CD4-positive, alpha-beta T cell (primary cell): ENCODE measurements at regions not wholly inside any gene's neighbourhood (a gene's known extent, or its start where the extent isn't known, plus 50 kb on each side); places are given as distances from the start of the nearest gene placed in this dataset.

Experiments
- ATAC-seq: fragments of 200-7000 bp; cut with Tn5 transposase; one replicate; pipeline ENCODE4 v1.10.0; 2022; ENCODE audit warnings: mild to moderate bottlenecking; ENCODE audit not compliant: poor library complexity
- CTCF ChIA-PET: fragments of 350-600 bp; sonication (Branson Sonifier 250); formaldehyde crosslinking; loops from one replicate; lab custom pipeline; 2021; ENCODE audit warnings: antibody characterized with exemption, inconsistent platforms; lab: Charles Lee
- POLR2A ChIA-PET: fragments of 350-600 bp; sonication (Branson Sonifier 250); formaldehyde crosslinking; loops from one replicate; lab custom pipeline; 2021; ENCODE audit warnings: antibody characterized with exemption, inconsistent platforms; lab: Charles Lee
- DNase-seq, 14 experiments: peaks; one replicate each; pipeline ENCODE4 v3.0.0-alpha.2; 2013 to 2020; ENCODE audit warnings: mixed read lengths in 2 of 14
- H3K27ac ChIP-seq, 2 donors: one replicate each; pipeline versions ENCODE4 v1.5.1 to v1.7.0; 2013; ENCODE audit warnings: low read length in 2 of 2, low read depth in 1 of 2, mild to moderate bottlenecking in 1 of 2
- H3K27me3 ChIP-seq, 2 experiments: 1 replicate in 1 of 2; 2 replicates in 1 of 2; pipeline versions ENCODE4 v1.6.1 to v1.7.0; 2013; ENCODE audit warnings: low read length in 2 of 2, control low read depth in 1 of 2, mild to moderate bottlenecking in 1 of 2, moderate library complexity in 1 of 2; ENCODE audit not compliant: insufficient read depth in 2 of 2, control insufficient read depth in 1 of 2
- H3K36me3 ChIP-seq: one replicate; pipeline ENCODE4 v1.6.1; 2013; ENCODE audit warnings: low read length, control low read depth; ENCODE audit not compliant: insufficient read depth
- H3K4me1 ChIP-seq: one replicate; pipeline ENCODE4 v1.6.1; 2013; ENCODE audit warnings: low read length, control low read depth; ENCODE audit not compliant: insufficient read depth
- H3K4me3 ChIP-seq: one replicate; pipeline ENCODE4 v1.5.1; 2013; ENCODE audit warnings: mild to moderate bottlenecking, low read length, moderate library complexity
- H3K9me3 ChIP-seq, 2 experiments: 1 replicate in 1 of 2; 2 replicates in 1 of 2; pipeline versions ENCODE4 v1.6.1 to v1.7.0; 2013; ENCODE audit warnings: low read length in 2 of 2, mild to moderate bottlenecking in 2 of 2, control low read depth in 1 of 2, moderate library complexity in 1 of 2; ENCODE audit not compliant: control insufficient read depth in 1 of 2, insufficient read depth in 1 of 2
- H3K27ac Mint-ChIP-seq: one replicate; pipeline ENCODE4 v1.8.0; 2020; ENCODE audit warnings: mixed read lengths
- H3K27me3 Mint-ChIP-seq: one replicate; pipeline ENCODE4 v1.8.0; 2021; ENCODE audit warnings: mixed read lengths
- H3K36me3 Mint-ChIP-seq: one replicate; pipeline ENCODE4 v1.8.0; 2021; ENCODE audit warnings: low read depth, mixed read lengths
- H3K4me1 Mint-ChIP-seq: one replicate; pipeline ENCODE4 v1.8.0; 2021; ENCODE audit warnings: low read depth, mixed read lengths
- H3K4me3 Mint-ChIP-seq: one replicate; pipeline ENCODE4 v1.8.0; 2020; ENCODE audit warnings: mild to moderate bottlenecking, mixed read lengths
- H3K9me3 Mint-ChIP-seq: one replicate; pipeline ENCODE4 v1.8.0; 2020; ENCODE audit warnings: mixed read lengths
- CTCF ChIP-seq: fragments of 200-600 bp; IDR thresholded peaks from one replicate; pipeline ENCODE4 v1.8.0; 2022; ENCODE audit warnings: antibody characterized with exemption, mild to moderate bottlenecking
- intact Hi-C, 2 experiments: fragments of 100-400 bp; cut with DNase I in 1 of 2; cut with micrococcal nuclease in 1 of 2; formaldehyde crosslinking; loops; one replicate each; pipeline versions ENCODE4 v1.15.1 to v1.9.0; 2023 to 2025; cut with DNase I, micrococcal nuclease

DNA sequence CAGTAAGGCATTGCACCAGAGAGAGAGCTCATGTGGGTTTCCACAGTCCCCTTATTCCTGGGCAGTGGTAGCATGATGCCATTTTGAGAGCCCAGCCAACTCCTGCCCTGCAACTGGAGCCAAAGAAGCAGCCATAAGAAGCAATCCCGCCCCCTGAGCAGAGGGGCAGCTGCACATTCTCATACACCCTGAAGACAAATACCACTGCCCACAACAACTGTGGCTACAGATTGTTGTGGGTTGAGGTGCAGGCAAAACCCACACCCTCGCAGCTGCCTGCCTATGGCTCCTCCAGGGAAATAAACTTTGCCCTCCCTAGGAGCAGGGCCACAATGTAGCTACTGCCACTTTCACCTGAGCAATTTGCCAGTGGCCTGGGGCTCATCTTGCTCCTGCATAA, 219.4 kb upstream of the NRXN1 start:
- POLR2A ChIA-PET, result no interaction called here
- DNase-seq (no peak), ATAC-seq (no peak)
- Mint-ChIP-seq H3K27ac (no peak overlapping the region), H3K9me3 (peaks cover 13% of the 10 kb centered on the region), H3K36me3 (no peaks in the 10 kb centered on the region), H3K27me3 (no peaks in the 10 kb centered on the region), H3K4me3 (no peak overlapping the region), H3K4me1 (no peaks in the 10 kb centered on the region)
- Histone ChIP-seq H3K36me3 (no peaks in the 10 kb centered on the region), H3K27ac (no peak overlapping the region), H3K4me1 (no peaks in the 10 kb centered on the region), H3K9me3 (peaks cover 6 to 10% of the 10 kb centered on the region in 2 experiments), H3K4me3 (no peak overlapping the region), H3K27me3 (no peaks in the 10 kb centered on the region)
- no peak for TF ChIP-seq CTCF
- CTCF ChIA-PET, result no interaction called here
- intact Hi-C loops, result no loop called here

DNA sequence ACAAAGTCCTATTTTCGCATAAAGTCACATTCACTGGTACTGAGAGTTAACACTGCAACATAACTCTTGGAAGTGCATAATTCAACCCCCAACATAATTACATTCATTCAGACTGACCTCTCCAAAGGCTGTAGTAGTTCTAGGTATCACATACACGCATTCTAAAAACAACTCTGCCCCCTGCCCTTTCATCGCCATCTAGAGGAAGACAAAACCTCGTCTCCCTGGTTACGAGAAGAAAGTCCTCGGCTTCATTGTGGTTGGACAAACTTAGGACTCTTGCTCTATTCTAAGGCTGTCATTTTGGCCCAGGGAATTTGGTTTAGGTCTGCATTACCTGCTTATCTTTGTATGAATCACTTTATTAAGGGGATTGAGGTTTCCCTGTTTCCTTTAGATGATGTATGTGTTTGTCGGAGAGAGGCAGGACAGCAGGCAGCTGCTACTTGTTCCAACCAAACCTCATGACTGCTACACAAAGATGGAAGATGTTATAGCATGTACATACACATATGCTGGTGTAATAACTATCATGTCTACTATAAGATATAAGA, 215.4 kb upstream of the NRXN1 start:
- Mint-ChIP-seq H3K4me1 (no peaks in the 10 kb centered on the region), H3K27me3 (no peaks in the 10 kb centered on the region), H3K36me3 (no peaks in the 10 kb centered on the region), H3K4me3 (no peak overlapping the region), H3K9me3 (peaks cover 3% of the 10 kb centered on the region), H3K27ac (no peak overlapping the region)
- ChIA-PET POLR2A (no interaction called here), CTCF (no interaction called here)
- H3K36me3 ChIP-seq, result no peaks in the 10 kb centered on the region
- DNase-seq (no peak), ATAC-seq (no peak)
- H3K27ac ChIP-seq, result no peak overlapping the region
- no peaks in the 10 kb centered on the region for H3K4me1 ChIP-seq
- no peak overlapping the region for H3K4me3 ChIP-seq
- no peaks in the 10 kb centered on the region for H3K27me3 ChIP-seq
- no peak for TF ChIP-seq CTCF
- intact Hi-C loops, result no loop called here
- H3K9me3 ChIP-seq, result peaks cover 6 to 10% of the 10 kb centered on the region in 2 experiments

DNA sequence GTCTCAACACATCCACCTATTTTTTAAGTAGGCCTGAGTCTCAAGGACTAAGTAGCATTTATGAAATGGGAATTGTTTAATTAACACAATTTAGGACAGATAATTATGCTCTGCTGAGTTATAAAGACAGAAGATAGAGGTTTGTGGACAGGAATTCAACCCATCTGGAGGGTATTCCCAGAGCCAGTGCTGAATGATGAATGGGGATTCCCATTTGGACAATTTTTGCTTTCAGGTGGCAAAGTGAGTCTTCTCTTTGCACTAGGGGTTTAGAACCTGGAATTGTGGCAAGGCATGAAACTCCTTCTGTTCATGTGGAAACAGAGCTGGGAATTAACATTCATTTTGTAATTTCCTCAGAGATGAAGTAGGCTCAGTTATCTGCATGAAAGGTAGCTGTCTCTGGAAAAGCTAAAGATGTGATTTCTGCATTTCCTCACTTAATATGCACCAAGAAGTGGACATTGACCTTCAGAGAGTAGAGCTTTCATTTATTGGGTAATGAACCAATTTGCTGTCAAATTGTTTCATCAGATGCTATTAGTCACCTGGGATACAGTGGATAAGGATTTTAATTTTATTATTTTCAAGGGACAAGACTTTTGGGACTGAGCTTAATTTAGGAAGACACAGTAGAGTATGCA, 212.1 kb upstream of the NRXN1 start:
- no peak for TF ChIP-seq CTCF
- Histone ChIP-seq H3K4me1 (no peaks in the 10 kb centered on the region), H3K27ac (no peak overlapping the region), H3K4me3 (no peak overlapping the region), H3K9me3 (no peaks in the 10 kb centered on the region), H3K27me3 (no peaks in the 10 kb centered on the region), H3K36me3 (no peaks in the 10 kb centered on the region)
- intact Hi-C loops, result loop anchor here in 1 of 2 experiments (5.0 kb wide), 1 partner anchor 1168 kb away; no protein-coding TSS in a partner anchor
- H3K27ac Mint-ChIP-seq, result no peak overlapping the region
- no peak for ATAC-seq
- ChIA-PET POLR2A (no interaction called here), CTCF (no interaction called here)
- no peaks in the 10 kb centered on the region for H3K36me3 Mint-ChIP-seq
- no peaks in the 10 kb centered on the region for H3K27me3 Mint-ChIP-seq
- H3K4me1 Mint-ChIP-seq, result no peaks in the 10 kb centered on the region
- H3K4me3 Mint-ChIP-seq, result no peak overlapping the region
- no peak for DNase-seq
- H3K9me3 Mint-ChIP-seq, result peaks cover 3% of the 10 kb centered on the region
